ENCODE measurements at regions not wholly inside any gene's neighbourhood (a gene's known extent, or its start where the extent isn't known, plus 50 kb on each side); places are given as distances from the start of the nearest gene placed in this dataset.
"Not testable (repeated sequence)": the region's sequence is repeated elsewhere in the genome, so short reads cannot be mapped to it uniquely, and the experiment has no call there.

- no peak for ATAC-seq
These were observed 278.8 kb downstream of the AMY1C start for GRCh38 chr1:104028416-104029035.

- no peak for ATAC-seq
These were observed 279.8 kb downstream of the AMY1C start for GRCh38 chr1:104029456-104029970.

GRCh38 chr1:104056786-104057185, 307.1 kb downstream of the AMY1C start:
- no peak for ATAC-seq

GRCh38 chr1:104057219-104057898, 307.7 kb downstream of the AMY1C start:
- not testable (repeated sequence) for ATAC-seq

- ATAC-seq = not testable (repeated sequence)
These were observed 311.9 kb downstream of the AMY1C start for GRCh38 chr1:104061637-104062036.

- no peak for ATAC-seq
These were observed 314.7 kb downstream of the AMY1C start for GRCh38 chr1:104064399-104064798.

- ATAC-seq = no peak
These were observed 323.2 kb downstream of the AMY1C start for GRCh38 chr1:104072915-104073371.

- no peak for ATAC-seq
These were observed 323.8 kb downstream of the AMY1C start for GRCh38 chr1:104073463-104073902.

- ATAC-seq = no peak
These were observed 332.5 kb downstream of the AMY1C start for GRCh38 chr1:104082221-104082620.

GRCh38 chr1:104084380-104084779, 334.7 kb downstream of the AMY1C start:
- no peak for ATAC-seq

GRCh38 chr1:104092698-104093097, 343.0 kb downstream of the AMY1C start:
- ATAC-seq = no peak

- no peak for ATAC-seq
These were observed 349.1 kb downstream of the AMY1C start for GRCh38 chr1:104098837-104099236.

GRCh38 chr1:104100115-104100514, 350.4 kb downstream of the AMY1C start:
- no peak for ATAC-seq

- ATAC-seq = no peak
These were observed 355.8 kb downstream of the AMY1C start for GRCh38 chr1:104105465-104105864.

- no peak for ATAC-seq
These were observed 370.8 kb downstream of the AMY1C start for GRCh38 chr1:104120525-104120924.

- ATAC-seq = no peak
These were observed 371.6 kb downstream of the AMY1C start for GRCh38 chr1:104121271-104121670.

GRCh38 chr1:104125266-104125665, 375.6 kb downstream of the AMY1C start:
- ATAC-seq = no peak

- no peak for ATAC-seq
These were observed 376.3 kb downstream of the AMY1C start for GRCh38 chr1:104125970-104126369.

- ATAC-seq = no peak
These were observed 382.8 kb downstream of the AMY1C start for GRCh38 chr1:104132382-104132973.

GRCh38 chr1:104135036-104135435, 385.3 kb downstream of the AMY1C start:
- ATAC-seq = not testable (repeated sequence)

GRCh38 chr1:104136621-104137020, 386.9 kb downstream of the AMY1C start:
- ATAC-seq = no peak

- no peak for ATAC-seq
These were observed 407.0 kb downstream of the AMY1C start for GRCh38 chr1:104156738-104157137.

- no peak for ATAC-seq
These were observed 414.3 kb downstream of the AMY1C start for GRCh38 chr1:104163912-104164476.
